BLaER1 (cell line): ENCODE measurements at regions not wholly inside any gene's neighbourhood (a gene's known extent, or its start where the extent isn't known, plus 50 kb on each side); places are given as distances from the start of the nearest gene placed in this dataset.
A peak's percentile ranks its signal among the peaks of the same experiment; 100 is the strongest.

ENCODE experiments used
- H3K27ac ChIP-seq: shearing (Covaris generic); formaldehyde crosslinking; 2 replicates; pipeline ENCODE4 v1.8.1; 2022
- H3K27me3 ChIP-seq: shearing (Covaris generic); formaldehyde crosslinking; 2 replicates; pipeline ENCODE4 v1.8.1; 2022
- H3K36me3 ChIP-seq: shearing (Covaris generic); formaldehyde crosslinking; 2 replicates; pipeline ENCODE4 v1.8.1; 2022
- H3K4me1 ChIP-seq: shearing (Covaris generic); formaldehyde crosslinking; 2 replicates; pipeline ENCODE4 v1.8.1; 2022
- H3K4me2 ChIP-seq: shearing (Covaris generic); formaldehyde crosslinking; 2 replicates; pipeline ENCODE4 v1.8.1; 2022
- H3K4me3 ChIP-seq: shearing (Covaris generic); formaldehyde crosslinking; 2 replicates; pipeline ENCODE4 v1.8.1; 2022
- H3K9ac ChIP-seq: shearing (Covaris generic); formaldehyde crosslinking; 2 replicates; pipeline ENCODE4 v1.8.1; 2022
- H3K9me3 ChIP-seq: shearing (Covaris generic); formaldehyde crosslinking; 2 replicates; pipeline ENCODE4 v1.8.1; 2022
- H4K20me1 ChIP-seq: shearing (Covaris generic); formaldehyde crosslinking; 2 replicates; pipeline ENCODE4 v1.8.1; 2022
- Cebpa-rat ChIP-seq: shearing (Covaris generic); IDR thresholded peaks from 2 replicates; pipeline ENCODE4 v1.8.1; 2022

DNA sequence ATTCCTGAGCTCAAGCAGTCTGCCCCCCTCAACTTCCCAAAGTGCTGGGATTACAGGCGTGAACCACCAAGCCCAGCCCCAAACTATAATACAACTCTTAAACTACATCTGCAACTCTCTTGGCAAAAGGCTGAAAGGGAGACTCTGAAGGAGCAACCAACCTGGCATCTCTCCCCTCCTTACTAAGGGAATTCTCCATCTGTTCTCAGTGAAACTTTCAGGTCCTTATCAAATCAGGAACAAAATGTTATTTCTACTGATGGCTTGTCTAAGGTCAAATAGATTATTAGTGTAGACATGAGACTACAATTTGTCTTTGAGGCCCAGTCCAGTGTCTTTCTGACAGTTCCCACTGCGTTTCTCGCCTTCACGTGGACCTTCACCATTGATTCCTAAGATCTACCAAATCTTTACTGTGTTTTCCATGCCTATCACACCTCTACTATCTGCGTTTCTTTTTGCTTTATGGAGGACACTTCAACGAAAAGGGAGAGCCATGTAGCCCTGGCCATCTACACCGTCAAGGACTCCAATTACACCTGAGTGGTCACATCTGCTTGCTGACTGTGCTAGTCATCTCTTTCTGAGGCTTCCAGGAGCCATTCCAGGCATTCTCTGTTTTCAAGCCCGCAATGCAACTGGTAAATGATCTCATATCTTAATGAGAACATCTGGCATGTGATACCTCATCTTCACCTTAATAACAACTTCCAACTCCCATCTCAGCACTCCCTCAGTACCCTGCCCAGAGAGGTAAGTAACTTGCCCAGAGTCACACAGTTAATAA is 405.7 kb upstream of the CITED2 start:
- Histone ChIP-seq H3K4me3 (no peak overlapping the region), H3K27me3 (no peaks in the 10 kb centered on the region; the same call in 1 of the 2 replicates), H3K4me2 (no peak overlapping the region), H4K20me1 (no peaks in the 10 kb centered on the region), H3K9me3 (no peaks in the 10 kb centered on the region), H3K36me3 (no peaks in the 10 kb centered on the region), H3K27ac (no peak overlapping the region), H3K9ac (no peak overlapping the region), H3K4me1 (no peaks in the 10 kb centered on the region)
- no peak for TF ChIP-seq Cebpa-rat

- no peak overlapping the region for H3K27ac ChIP-seq
These were observed 404.2 kb upstream of the CITED2 start for GRCh38 chr6:139778688-139779087.

GRCh38 chr6:139778106-139778505 is 403.7 kb upstream of the CITED2 start:
- no peak overlapping the region for H3K4me3 ChIP-seq
- no peak for TF ChIP-seq Cebpa-rat
- no peaks in the 10 kb centered on the region for H3K9me3 ChIP-seq
- H3K4me1 ChIP-seq: no peaks in the 10 kb centered on the region
- no peaks in the 10 kb centered on the region for H4K20me1 ChIP-seq
- no peak overlapping the region for H3K27ac ChIP-seq
- no peak overlapping the region for H3K9ac ChIP-seq
- H3K36me3 ChIP-seq: no peaks in the 10 kb centered on the region
- no peaks in the 10 kb centered on the region; the same call in 1 of the 2 replicates for H3K27me3 ChIP-seq
- no peak overlapping the region for H3K4me2 ChIP-seq

More at GRCh38 chr6:139778688-139779087, 404.2 kb upstream of the CITED2 start:
- H4K20me1 ChIP-seq: no peaks in the 10 kb centered on the region
- no peak for TF ChIP-seq Cebpa-rat
- no peaks in the 10 kb centered on the region; the same call in 1 of the 2 replicates for H3K27me3 ChIP-seq
- no peaks in the 10 kb centered on the region for H3K36me3 ChIP-seq
- H3K4me3 ChIP-seq: no peak overlapping the region
- H3K9ac ChIP-seq: no peak overlapping the region
- no peaks in the 10 kb centered on the region for H3K9me3 ChIP-seq
- H3K4me1 ChIP-seq: no peaks in the 10 kb centered on the region
- H3K4me2 ChIP-seq: no peak overlapping the region

- no peaks in the 10 kb centered on the region; the same call in 1 of the 2 replicates for H3K27me3 ChIP-seq
- H3K9me3 ChIP-seq: no peaks in the 10 kb centered on the region
- TF ChIP-seq Cebpa-rat: no peak
- no peak overlapping the region for H3K9ac ChIP-seq
- no peak overlapping the region for H3K4me2 ChIP-seq
- H3K36me3 ChIP-seq: no peaks in the 10 kb centered on the region
- no peaks in the 10 kb centered on the region for H4K20me1 ChIP-seq
- no peaks in the 10 kb centered on the region for H3K4me1 ChIP-seq
- no peak overlapping the region for H3K4me3 ChIP-seq
- H3K27ac ChIP-seq: no peak overlapping the region
These were observed 402.9 kb upstream of the CITED2 start for GRCh38 chr6:139777202-139777970.

- Histone ChIP-seq H3K4me3 (no peak overlapping the region), H3K9ac (no peak overlapping the region), H3K27ac (no peak overlapping the region), H3K4me2 (no peak overlapping the region), H3K9me3 (no peaks in the 10 kb centered on the region), H3K4me1 (no peaks in the 10 kb centered on the region), H3K27me3 (no peaks in the 10 kb centered on the region; the same call in 1 of the 2 replicates), H3K36me3 (no peaks in the 10 kb centered on the region), H4K20me1 (no peaks in the 10 kb centered on the region)
- no peak for TF ChIP-seq Cebpa-rat
These were observed 401.6 kb upstream of the CITED2 start for GRCh38 chr6:139776041-139776440.

- no peaks in the 10 kb centered on the region for H4K20me1 ChIP-seq
- no peak overlapping the region for H3K27ac ChIP-seq
- H3K9ac ChIP-seq: no peak overlapping the region
- no peak overlapping the region for H3K4me2 ChIP-seq
- TF ChIP-seq Cebpa-rat: no peak
- no peaks in the 10 kb centered on the region for H3K36me3 ChIP-seq
- no peak overlapping the region for H3K4me3 ChIP-seq
- H3K9me3 ChIP-seq: no peaks in the 10 kb centered on the region
- H3K4me1 ChIP-seq: peaks cover 9% of the 10 kb centered on the region; the same call in 1 of the 2 replicates
- H3K27me3 ChIP-seq: no peaks in the 10 kb centered on the region
These were observed 393.7 kb upstream of the CITED2 start for GRCh38 chr6:139768196-139768595.

DNA sequence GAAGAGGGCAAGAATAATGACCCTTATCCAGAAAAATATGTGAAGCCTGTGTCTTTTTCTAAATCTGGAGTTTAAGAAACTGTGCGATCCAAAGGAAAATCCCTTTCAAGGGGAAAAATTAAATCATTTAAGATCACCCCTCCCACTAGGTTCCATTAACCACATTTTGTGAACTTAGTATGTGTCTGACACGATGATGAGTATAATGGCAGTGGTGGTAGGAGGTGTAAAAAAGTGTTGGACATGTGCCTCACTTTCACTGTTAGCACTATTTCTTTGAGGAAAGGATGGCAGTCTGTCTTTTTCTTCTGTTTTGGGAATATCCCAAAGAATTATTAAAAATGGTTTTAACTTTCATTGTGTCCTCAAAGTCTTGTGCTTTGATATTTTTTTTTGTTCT is 392.3 kb upstream of the CITED2 start:
- peaks cover 19% of the 10 kb centered on the region; the same call in 1 of the 2 replicates for H3K4me1 ChIP-seq
- no peak overlapping the region for H3K4me2 ChIP-seq
- no peak for TF ChIP-seq Cebpa-rat
- no peak overlapping the region for H3K27ac ChIP-seq
- H4K20me1 ChIP-seq: no peaks in the 10 kb centered on the region
- H3K4me3 ChIP-seq: no peak overlapping the region
- no peaks in the 10 kb centered on the region for H3K27me3 ChIP-seq
- H3K9me3 ChIP-seq: no peaks in the 10 kb centered on the region
- H3K9ac ChIP-seq: no peak overlapping the region
- no peaks in the 10 kb centered on the region for H3K36me3 ChIP-seq

GRCh38 chr6:139765825-139766285 is 391.4 kb upstream of the CITED2 start:
- no peaks in the 10 kb centered on the region for H3K9me3 ChIP-seq
- no peak overlapping the region for H3K27ac ChIP-seq
- no peak overlapping the region for H3K4me2 ChIP-seq
- no peak overlapping the region for H3K9ac ChIP-seq
- no peak for TF ChIP-seq Cebpa-rat
- peaks cover 19% of the 10 kb centered on the region; the same call in 1 of the 2 replicates for H3K4me1 ChIP-seq
- H3K4me3 ChIP-seq: no peak overlapping the region
- H3K27me3 ChIP-seq: no peaks in the 10 kb centered on the region
- H3K36me3 ChIP-seq: no peaks in the 10 kb centered on the region
- H4K20me1 ChIP-seq: no peaks in the 10 kb centered on the region

DNA sequence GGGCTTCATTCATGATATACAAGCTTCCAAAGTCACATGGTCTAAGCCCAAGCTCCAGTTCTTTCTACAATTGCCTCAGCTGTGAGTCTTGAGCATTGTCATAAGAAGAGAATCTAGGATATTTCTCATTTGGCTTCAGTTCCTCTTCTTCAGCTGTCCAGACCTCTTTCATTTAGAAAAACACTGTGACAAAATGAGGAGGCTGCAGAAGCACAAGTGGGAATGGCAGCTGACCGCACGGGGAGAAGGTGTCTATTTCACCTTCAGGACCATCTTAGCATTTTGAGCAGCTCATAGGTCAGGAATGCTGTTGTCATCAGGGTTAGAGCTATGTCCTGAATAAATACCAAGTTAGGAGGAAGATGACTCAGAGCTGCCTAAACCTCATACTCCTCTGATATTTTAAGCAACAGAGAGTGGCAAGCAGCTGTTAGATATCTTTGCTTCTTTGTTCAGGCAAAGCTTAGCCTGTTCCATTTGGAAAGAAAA is 390.1 kb upstream of the CITED2 start:
- H3K9ac ChIP-seq: no peak overlapping the region
- no peak overlapping the region for H3K4me3 ChIP-seq

More for the DNA sequence above, 390.1 kb upstream of the CITED2 start:
- H3K4me2 ChIP-seq: 0 out of 2 replicates have a peak overlapping the region, but pooled peaks have one; percentile 5
- no peak overlapping the region for H3K27ac ChIP-seq
- H4K20me1 ChIP-seq: no peaks in the 10 kb centered on the region
- H3K9me3 ChIP-seq: no peaks in the 10 kb centered on the region
- H3K4me1 ChIP-seq: peaks cover 19% of the 10 kb centered on the region; the same call in 1 of the 2 replicates
- no peak for TF ChIP-seq Cebpa-rat
- no peaks in the 10 kb centered on the region for H3K27me3 ChIP-seq
- no peaks in the 10 kb centered on the region for H3K36me3 ChIP-seq
